Activated CD8-positive, alpha-beta T cell treated with anti-CD3 and anti-CD28 coated beads for 36 hours (primary cell): ENCODE measurements at regions not wholly inside any gene's neighbourhood (a gene's known extent, or its start where the extent isn't known, plus 50 kb on each side); places are given as distances from the start of the nearest gene placed in this dataset.

Source experiments
- ATAC-seq: fragments of 200-7000 bp; cut with Tn5 transposase; one replicate; pipeline ENCODE4 v1.10.0; 2021; ENCODE audit warnings: mild to moderate bottlenecking, moderate library complexity
- CTCF ChIA-PET: fragments of 350-600 bp; sonication (Branson Sonifier 250); formaldehyde crosslinking; loops from one replicate; lab custom pipeline; 2021; ENCODE audit warnings: antibody characterized with exemption; lab: Charles Lee
- POLR2A ChIA-PET: fragments of 350-600 bp; sonication (Branson Sonifier 250); formaldehyde crosslinking; loops from one replicate; lab custom pipeline; 2021; ENCODE audit warnings: antibody characterized with exemption; lab: Charles Lee
- DNase-seq: peaks from one replicate; pipeline ENCODE4 v3.0.0-alpha.2; 2020
- H3K27ac Mint-ChIP-seq: one replicate; pipeline ENCODE4 v1.8.0; 2021; ENCODE audit warnings: mild to moderate bottlenecking, mixed read lengths
- H3K27me3 Mint-ChIP-seq: one replicate; pipeline ENCODE4 v1.8.0; 2021; ENCODE audit warnings: mixed read lengths
- H3K36me3 Mint-ChIP-seq: one replicate; pipeline ENCODE4 v1.8.0; 2021; ENCODE audit warnings: low read depth, mixed read lengths
- H3K4me1 Mint-ChIP-seq: one replicate; pipeline ENCODE4 v1.8.0; 2021; ENCODE audit warnings: low read depth, mixed read lengths
- H3K4me3 Mint-ChIP-seq: one replicate; pipeline ENCODE4 v1.8.0; 2021; ENCODE audit warnings: mild to moderate bottlenecking, moderate library complexity, mixed read lengths
- H3K9me3 Mint-ChIP-seq: one replicate; pipeline ENCODE4 v1.8.0; 2021; ENCODE audit warnings: mixed read lengths
- CTCF ChIP-seq: fragments of 200-600 bp; IDR thresholded peaks from one replicate; pipeline ENCODE4 v1.8.0; 2022; ENCODE audit warnings: antibody characterized with exemption, mild to moderate bottlenecking
- intact Hi-C: fragments of 100-400 bp; cut with micrococcal nuclease; formaldehyde crosslinking; loops from one replicate; pipeline ENCODE4 v1.10.0; 2022

GRCh38 chr9:20144197-20144596 lies 355.4 kb upstream of the SLC24A2 start:
- H3K36me3 Mint-ChIP-seq = no peaks in the 10 kb centered on the region
- intact Hi-C loops = no loop called here
- no peaks in the 10 kb centered on the region for H3K9me3 Mint-ChIP-seq
- CTCF ChIA-PET = no interaction called here
- POLR2A ChIA-PET = no interaction called here
- H3K4me1 Mint-ChIP-seq = peaks cover 6% of the 10 kb centered on the region
- no peak for ATAC-seq
- H3K27ac Mint-ChIP-seq = no peak overlapping the region
- no peak for TF ChIP-seq CTCF
- H3K27me3 Mint-ChIP-seq = peaks cover 3% of the 10 kb centered on the region
- H3K4me3 Mint-ChIP-seq = peak overlapping the region; percentile 41
- DNase-seq = peak; percentile 16

- POLR2A ChIA-PET = no interaction called here
- intact Hi-C loops = no loop called here
These were observed 351.0 kb upstream of the SLC24A2 start for GRCh38 chr9:20139763-20140290.

GRCh38 chr9:20138841-20139240 lies 350.0 kb upstream of the SLC24A2 start:
- POLR2A ChIA-PET = no interaction called here
- no peaks in the 10 kb centered on the region for H3K36me3 Mint-ChIP-seq
- H3K9me3 Mint-ChIP-seq = no peaks in the 10 kb centered on the region
- H3K4me1 Mint-ChIP-seq = no peaks in the 10 kb centered on the region
- no peak for ATAC-seq
- CTCF ChIA-PET = no interaction called here
- peaks cover 2% of the 10 kb centered on the region for H3K27me3 Mint-ChIP-seq
- DNase-seq = no peak
- H3K4me3 Mint-ChIP-seq = no peak overlapping the region
- H3K27ac Mint-ChIP-seq = no peak overlapping the region
- intact Hi-C loops = no loop called here
- no peak for TF ChIP-seq CTCF

More at GRCh38 chr9:20139763-20140290, 351.0 kb upstream of the SLC24A2 start:
- CTCF ChIA-PET = interaction anchor here (1.1 kb wide), 1 partner anchor 12 kb away, joined by 6 read pairs; no protein-coding TSS in a partner anchor
- TF ChIP-seq CTCF = no peak
- ATAC-seq (no peak), DNase-seq (no peak)
- Mint-ChIP-seq H3K4me1 (peaks cover 6% of the 10 kb centered on the region), H3K4me3 (no peak overlapping the region), H3K36me3 (no peaks in the 10 kb centered on the region), H3K27me3 (peaks cover 3% of the 10 kb centered on the region), H3K27ac (no peak overlapping the region), H3K9me3 (no peaks in the 10 kb centered on the region)

- no peak for ATAC-seq
- no peaks in the 10 kb centered on the region for H3K4me1 Mint-ChIP-seq
- ChIA-PET POLR2A (no interaction called here), CTCF (interaction anchor here (1.1 to 1.4 kb wide), 2 partner anchors 19 to 191 kb away, joined by 3 read pairs; no protein-coding TSS in a partner anchor)
- H3K36me3 Mint-ChIP-seq = no peaks in the 10 kb centered on the region
- no peaks in the 10 kb centered on the region for H3K9me3 Mint-ChIP-seq
- DNase-seq = no peak
- no peak overlapping the region for H3K4me3 Mint-ChIP-seq
- intact Hi-C loops = no loop called here
- H3K27me3 Mint-ChIP-seq = no peaks in the 10 kb centered on the region
- TF ChIP-seq CTCF = no peak
- H3K27ac Mint-ChIP-seq = no peak overlapping the region
These were observed 349.3 kb upstream of the SLC24A2 start for GRCh38 chr9:20138116-20138515.

GRCh38 chr9:20137425-20137824 lies 348.6 kb upstream of the SLC24A2 start:
- no peak overlapping the region for H3K4me3 Mint-ChIP-seq
- no peaks in the 10 kb centered on the region for H3K9me3 Mint-ChIP-seq
- H3K27me3 Mint-ChIP-seq = no peaks in the 10 kb centered on the region
- DNase-seq (no peak), ATAC-seq (no peak)
- intact Hi-C loops = no loop called here
- H3K4me1 Mint-ChIP-seq = no peaks in the 10 kb centered on the region
- POLR2A ChIA-PET = no interaction called here
- TF ChIP-seq CTCF = no peak
- CTCF ChIA-PET = interaction anchor here (1.1 to 1.4 kb wide), 2 partner anchors 19 to 191 kb away, joined by 3 read pairs; no protein-coding TSS in a partner anchor
- no peaks in the 10 kb centered on the region for H3K36me3 Mint-ChIP-seq
- H3K27ac Mint-ChIP-seq = no peak overlapping the region
